GM21423 (cell line): ENCODE measurements at regions not wholly inside any gene's neighbourhood (a gene's known extent, or its start where the extent isn't known, plus 50 kb on each side); places are given as distances from the start of the nearest gene placed in this dataset.
"Not testable (repeated sequence)": the region's sequence is repeated elsewhere in the genome, so short reads cannot be mapped to it uniquely, and the experiment has no call there.

Source experiments
- ATAC-seq: cut with Tn5 transposase; IDR thresholded peaks from one replicate; pipeline ENCODE4 v1.9.1; 2021; ENCODE audit warnings: mild to moderate bottlenecking, moderate library complexity; ENCODE audit not compliant: unreplicated experiment

GRCh38 chr4:18635531-18635930 lies 614.0 kb upstream of the LCORL start:
- ATAC-seq, result no peak

GRCh38 chr4:18631586-18631985 lies 610.0 kb upstream of the LCORL start:
- no peak for ATAC-seq

DNA sequence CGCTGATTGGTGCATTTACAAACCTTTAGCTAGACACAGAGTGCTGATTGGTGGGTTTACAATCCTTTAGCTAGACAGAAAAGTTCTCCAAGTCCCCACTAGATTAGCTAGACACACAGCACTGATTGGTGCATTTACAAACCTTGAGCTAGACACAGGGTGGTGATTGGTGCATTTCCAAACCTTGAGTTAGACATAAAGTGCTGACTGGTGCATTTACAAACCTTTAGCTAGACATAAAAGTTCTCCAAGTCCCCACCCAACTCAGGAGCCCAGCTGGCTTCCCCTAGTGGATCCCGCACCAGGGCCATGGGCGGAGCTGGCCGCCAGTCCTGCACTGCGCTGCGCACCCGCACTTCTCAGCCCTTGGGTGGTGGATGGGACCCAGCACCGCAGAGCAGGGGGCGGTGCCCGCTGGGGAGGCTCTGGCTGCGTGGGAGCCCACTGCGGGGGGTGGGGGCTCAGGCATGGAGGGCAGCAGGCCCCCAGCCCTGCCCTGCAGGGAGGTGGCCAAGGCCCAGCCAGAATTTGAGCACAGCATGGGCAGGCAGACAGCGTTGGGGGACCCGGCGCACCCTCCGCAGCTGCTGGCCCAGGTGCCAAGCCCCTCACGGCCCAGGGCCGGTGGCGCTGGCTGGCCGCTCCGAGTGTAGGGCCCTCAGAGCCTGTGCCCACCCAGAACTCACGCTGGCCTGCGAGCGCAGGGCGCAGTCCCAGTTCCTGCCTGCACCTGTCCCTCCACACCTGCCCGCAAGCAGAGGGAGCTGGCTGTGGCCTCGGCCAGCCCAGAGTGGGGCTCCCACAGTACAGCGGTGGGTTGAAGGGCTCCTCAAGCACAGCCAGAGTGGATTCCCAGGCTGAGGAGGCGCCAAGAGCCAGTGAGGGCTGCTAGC lies 608.9 kb upstream of the LCORL start:
- ATAC-seq, result no peak

DNA sequence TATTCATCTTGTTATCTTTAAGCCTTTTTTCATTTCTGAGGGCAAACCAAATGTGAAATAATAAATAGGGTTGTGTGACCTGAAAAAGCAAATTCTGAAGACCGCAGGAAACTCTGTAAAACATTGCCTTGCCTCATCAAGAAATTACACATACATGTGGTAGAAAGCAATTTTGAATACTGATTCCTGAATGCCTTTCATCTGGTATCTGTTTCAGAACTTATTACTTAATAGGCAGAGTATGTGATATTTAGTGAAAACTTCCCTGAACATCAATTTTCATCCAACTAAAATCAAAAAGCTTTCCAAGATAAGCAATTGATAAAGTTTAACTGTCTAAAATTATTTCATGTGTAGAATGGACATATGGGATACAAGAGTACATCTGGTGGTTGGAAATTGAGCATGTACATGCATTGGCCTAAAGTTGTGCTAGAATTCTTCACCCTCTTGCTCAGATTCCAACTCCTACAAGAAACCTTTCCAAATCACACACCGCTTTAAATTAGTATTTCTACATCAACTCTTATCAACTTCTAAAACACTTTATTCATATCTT lies 606.0 kb upstream of the LCORL start:
- ATAC-seq, result no peak

GRCh38 chr4:18626996-18627395 lies 605.4 kb upstream of the LCORL start:
- ATAC-seq, result no peak

- no peak for ATAC-seq
These were observed 604.8 kb upstream of the LCORL start for GRCh38 chr4:18626366-18626765.

- ATAC-seq, result no peak
These were observed 599.6 kb upstream of the LCORL start for GRCh38 chr4:18621186-18621585.

GRCh38 chr4:18616720-18617119 lies 595.2 kb upstream of the LCORL start:
- no peak for ATAC-seq

DNA sequence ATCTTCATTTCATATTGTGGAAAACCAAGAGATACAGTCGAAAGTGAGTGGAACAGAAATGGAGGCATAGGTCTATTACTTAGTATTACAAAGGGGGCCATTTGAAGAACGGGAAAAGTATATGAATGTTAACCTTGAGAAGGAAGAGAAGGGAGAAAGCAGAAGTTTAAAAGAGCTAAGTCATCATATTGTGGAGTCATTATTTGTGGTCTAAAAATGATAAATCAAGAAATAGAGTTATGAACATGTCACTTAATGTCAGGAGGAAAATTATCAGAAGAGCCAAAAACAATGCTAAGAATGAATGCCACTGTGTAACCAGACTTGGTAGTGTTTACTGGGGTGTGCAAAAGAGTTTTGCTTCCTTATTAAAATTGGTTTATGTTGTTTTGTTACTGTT lies 589.5 kb upstream of the LCORL start:
- ATAC-seq, result no peak

DNA sequence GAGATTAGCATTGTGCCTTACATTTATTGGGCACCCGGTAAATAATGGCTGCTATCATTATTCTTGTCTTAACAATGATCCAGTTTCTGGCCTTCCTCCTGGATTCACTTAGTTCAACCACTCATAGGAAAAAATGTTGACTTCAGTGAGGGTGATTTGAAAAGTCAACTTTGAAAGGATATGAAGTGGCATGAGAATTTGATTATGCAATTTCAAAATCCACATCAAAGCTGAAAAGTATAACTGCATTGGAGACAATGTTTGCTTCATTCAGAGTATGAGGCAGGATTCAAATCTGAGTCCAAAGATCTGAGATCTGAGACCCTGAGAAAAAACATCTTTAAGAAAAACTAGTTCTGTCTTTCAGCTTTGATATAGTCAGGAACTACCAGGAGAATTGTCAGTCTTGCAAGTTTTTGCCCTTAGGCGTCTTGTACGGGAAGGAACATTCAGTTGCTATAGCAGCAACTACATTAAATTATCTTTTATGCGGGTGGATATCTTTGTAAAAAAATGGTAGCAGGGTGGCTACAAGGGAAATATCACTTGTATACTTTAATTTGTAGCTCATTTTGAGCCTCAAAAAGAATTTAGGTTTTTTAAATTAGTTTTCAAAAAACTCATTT lies 587.5 kb upstream of the LCORL start:
- ATAC-seq, result no peak

DNA sequence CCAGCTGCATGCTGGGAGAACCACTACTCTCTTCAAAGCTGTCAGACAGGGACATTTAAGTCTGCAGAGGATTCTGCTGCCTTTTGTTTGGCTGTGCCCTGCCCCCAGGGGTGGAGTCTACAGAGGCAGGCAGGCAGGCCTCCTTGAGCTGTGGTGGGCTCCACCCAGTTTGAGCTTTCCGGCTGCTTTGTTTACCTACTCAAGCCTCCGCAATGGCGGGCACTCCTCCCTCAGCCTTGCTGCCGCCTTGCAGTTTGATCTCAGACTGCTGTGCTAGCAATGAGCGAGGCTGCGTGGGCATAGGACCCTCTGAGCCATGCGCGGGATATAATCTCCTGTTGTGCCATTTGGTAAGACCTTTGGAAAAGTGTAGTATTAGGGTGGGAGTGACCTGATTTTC lies 581.1 kb upstream of the LCORL start:
- ATAC-seq, result not testable (repeated sequence)

- ATAC-seq, result peak; percentile 92
These were observed 571.9 kb upstream of the LCORL start for GRCh38 chr4:18593297-18594002.

DNA sequence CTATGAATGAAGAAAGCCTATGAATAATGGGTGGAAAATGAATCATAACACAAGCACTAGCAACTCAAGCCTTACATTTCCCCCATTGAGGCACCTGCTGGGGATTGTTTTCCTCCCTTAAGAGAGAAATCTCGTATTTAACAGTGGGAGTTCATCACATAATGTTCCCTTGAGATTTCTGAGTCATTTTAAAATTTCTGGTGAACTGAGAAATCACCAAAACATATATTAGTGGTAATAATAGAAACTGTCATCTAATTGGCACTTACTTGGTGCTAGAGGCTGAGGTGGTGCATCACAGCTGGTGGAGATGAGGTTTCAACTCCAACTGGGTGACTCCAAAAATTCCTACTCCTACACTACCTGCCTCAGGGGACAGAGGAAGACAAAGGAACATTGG lies 561.3 kb upstream of the LCORL start:
- ATAC-seq, result no peak

DNA sequence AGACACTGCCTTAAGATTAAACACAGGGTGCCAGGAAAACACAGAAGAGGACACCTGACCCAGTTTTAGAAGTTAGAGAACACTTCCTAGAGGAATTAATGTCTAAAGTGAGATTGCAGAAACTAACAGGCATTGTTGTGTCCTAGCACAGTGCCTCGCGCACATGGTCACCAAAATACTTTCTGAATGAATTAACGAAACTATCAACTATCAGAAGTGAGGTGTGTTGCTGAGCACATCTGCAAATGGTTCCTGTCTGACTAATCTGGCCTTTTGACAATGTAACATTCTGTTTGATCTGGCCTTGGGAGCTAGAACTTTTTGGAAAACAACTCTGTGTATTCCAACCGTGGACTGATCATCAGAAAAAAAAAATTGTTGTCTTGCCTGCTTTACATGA lies 556.8 kb upstream of the LCORL start:
- no peak for ATAC-seq

DNA sequence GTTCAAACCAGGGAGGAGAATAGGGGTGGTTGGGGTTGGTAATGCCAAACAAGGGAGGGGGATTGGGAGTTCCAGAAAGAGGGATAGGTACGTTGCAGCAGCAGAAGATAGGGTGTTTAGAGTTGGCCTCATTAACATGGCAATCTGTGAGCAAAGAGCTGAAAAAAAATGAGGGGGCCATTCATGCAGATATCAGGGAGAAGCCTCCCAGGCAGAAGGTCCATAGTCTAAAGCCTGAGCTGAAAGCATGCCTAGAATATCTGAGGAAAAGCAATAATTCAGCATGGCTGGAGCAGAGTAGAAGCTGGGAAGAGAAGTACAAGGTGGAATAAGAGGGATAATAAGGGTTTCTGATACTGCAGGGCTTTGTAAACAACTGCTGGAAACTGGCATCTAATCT lies 550.9 kb upstream of the LCORL start:
- ATAC-seq, result no peak

GRCh38 chr4:18571301-18571761 lies 549.8 kb upstream of the LCORL start:
- ATAC-seq, result no peak

DNA sequence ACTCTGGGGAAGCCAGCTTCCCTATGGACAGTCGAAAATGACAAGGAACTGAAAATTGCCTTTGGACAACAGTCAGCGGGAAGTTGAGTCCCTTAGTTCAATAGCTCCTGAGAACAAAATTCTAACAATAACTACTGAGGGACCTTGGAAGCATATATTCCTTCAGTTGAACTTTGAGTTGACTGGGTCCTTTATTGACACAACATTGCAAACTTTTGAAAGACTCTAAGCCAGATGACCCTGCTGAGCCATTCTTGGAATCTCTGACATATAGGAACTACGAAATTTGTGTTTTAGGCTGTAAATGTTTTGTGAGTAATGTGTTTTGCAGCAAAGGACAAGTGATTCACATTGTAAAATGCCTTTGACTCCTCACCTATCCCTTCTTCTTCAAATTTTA lies 548.8 kb upstream of the LCORL start:
- ATAC-seq, result no peak

DNA sequence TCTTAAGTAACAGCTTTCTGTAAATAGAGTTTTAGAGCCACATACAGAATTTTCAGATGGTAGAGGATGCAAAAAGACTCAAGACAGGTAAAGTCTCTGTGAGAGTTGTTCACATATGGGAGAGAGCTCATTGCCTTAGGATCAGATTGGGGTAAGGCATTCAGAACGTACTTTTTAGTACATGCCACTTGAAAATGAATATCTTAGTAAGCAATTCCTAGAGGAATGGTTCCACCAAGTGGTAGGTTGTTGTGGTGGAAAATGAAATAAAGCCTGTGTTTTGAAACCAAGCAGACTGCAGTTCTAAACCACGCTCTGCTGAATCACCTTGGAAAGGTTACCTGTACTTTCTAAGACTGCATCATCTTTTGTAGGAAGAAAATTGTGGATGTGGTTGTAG lies 547.0 kb upstream of the LCORL start:
- no peak for ATAC-seq

- no peak for ATAC-seq
These were observed 545.6 kb upstream of the LCORL start for GRCh38 chr4:18566970-18567799.

DNA sequence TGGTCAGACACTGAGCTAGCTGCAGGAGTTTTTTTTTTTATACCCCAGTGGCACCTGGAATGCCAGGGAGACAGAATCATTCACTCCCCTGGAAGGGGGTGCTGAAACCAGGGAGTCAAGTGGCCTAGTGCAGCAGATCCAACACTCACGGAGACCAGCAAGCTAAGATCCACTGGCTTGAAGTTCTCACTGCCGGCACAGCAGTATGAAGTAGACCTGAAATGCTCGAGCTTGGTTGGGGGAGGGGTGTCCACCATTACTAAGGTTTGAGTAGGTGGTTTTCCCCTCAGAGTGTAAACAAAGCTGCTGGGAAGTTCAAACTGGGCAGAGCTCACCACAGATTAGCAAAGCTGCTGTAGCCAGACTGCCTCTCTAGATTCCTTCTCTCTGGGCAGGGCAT lies 537.9 kb upstream of the LCORL start:
- no peak for ATAC-seq

- ATAC-seq, result no peak
These were observed 534.8 kb upstream of the LCORL start for GRCh38 chr4:18556402-18556801.
